Astrocyte (in vitro differentiated cells and primary cell): ENCODE measurements at regions not wholly inside any gene's neighbourhood (a gene's known extent, or its start where the extent isn't known, plus 50 kb on each side); places are given as distances from the start of the nearest gene placed in this dataset.

ENCODE experiments used
- DNase-seq: peaks from one replicate; pipeline ENCODE4 v3.0.0-alpha.2; 2010; ENCODE audit warnings: low read depth
- FAIRE-seq: peaks from 2 replicates; lab custom pipeline; 2011; peaks lifted over from hg19 to GRCh38; lab: Jason Lieb, UNC
- H2AFZ ChIP-seq: 2 replicates; pipeline ENCODE4 v1.6.0; 2012; ENCODE audit warnings: low read depth, low read length, inconsistent platforms
- H3K27ac ChIP-seq: 2 replicates; pipeline ENCODE4 v1.5.1; 2011; ENCODE audit warnings: low read depth, low read length, inconsistent platforms
- H3K27me3 ChIP-seq: 2 replicates; pipeline ENCODE4 v1.6.0; 2011; ENCODE audit warnings: low read length, inconsistent platforms; ENCODE audit not compliant: insufficient read depth
- H3K36me3 ChIP-seq: 2 replicates; pipeline ENCODE4 v1.5.1; 2011; ENCODE audit warnings: low read length, inconsistent platforms; ENCODE audit not compliant: insufficient read depth
- H3K4me1 ChIP-seq: 2 replicates; pipeline ENCODE4 v1.5.1; 2011; ENCODE audit warnings: low read length, inconsistent platforms; ENCODE audit not compliant: insufficient read depth
- H3K4me2 ChIP-seq: 2 replicates; pipeline ENCODE4 v1.6.0; 2012; ENCODE audit warnings: low read length, inconsistent platforms
- H3K4me3 ChIP-seq: 2 replicates; pipeline ENCODE4 v1.5.1; 2011; ENCODE audit warnings: low read depth, mild to moderate bottlenecking, low read length, inconsistent platforms; ENCODE audit not compliant: insufficient read depth
- H3K79me2 ChIP-seq: 2 replicates; pipeline ENCODE4 v1.6.0; 2012; ENCODE audit warnings: mild to moderate bottlenecking, low read length, inconsistent platforms; ENCODE audit not compliant: insufficient read depth
- H3K9ac ChIP-seq: 2 replicates; pipeline ENCODE4 v1.6.0; 2012; ENCODE audit warnings: mild to moderate bottlenecking, low read length, inconsistent platforms
- H3K9me3 ChIP-seq: 2 replicates; pipeline ENCODE4 v1.5.1; 2012; ENCODE audit warnings: low read depth, mild to moderate bottlenecking, low read length, inconsistent platforms; ENCODE audit not compliant: insufficient read depth
- H4K20me1 ChIP-seq: 2 replicates; pipeline ENCODE4 v1.6.0; 2012; ENCODE audit warnings: low read length, inconsistent platforms; ENCODE audit not compliant: insufficient read depth
- H3K27ac Mint-ChIP-seq: one replicate; pipeline ENCODE4 v1.8.0; 2021; ENCODE audit warnings: mild to moderate bottlenecking, mixed read lengths; ENCODE audit not compliant: unreplicated experiment
- H3K27me3 Mint-ChIP-seq: one replicate; pipeline ENCODE4 v1.8.0; 2021; ENCODE audit warnings: low read depth, mixed read lengths; ENCODE audit not compliant: unreplicated experiment
- H3K36me3 Mint-ChIP-seq: one replicate; pipeline ENCODE4 v1.8.0; 2021; ENCODE audit warnings: low read depth, mixed read lengths; ENCODE audit not compliant: unreplicated experiment
- H3K4me1 Mint-ChIP-seq: one replicate; pipeline ENCODE4 v1.8.0; 2021; ENCODE audit warnings: low read depth, mixed read lengths; ENCODE audit not compliant: unreplicated experiment
- H3K4me3 Mint-ChIP-seq: one replicate; pipeline ENCODE4 v1.8.0; 2021; ENCODE audit warnings: mild to moderate bottlenecking, moderate library complexity, mixed read lengths; ENCODE audit not compliant: unreplicated experiment
- H3K9me3 Mint-ChIP-seq: one replicate; pipeline ENCODE4 v1.8.0; 2021; ENCODE audit warnings: mild to moderate bottlenecking, mixed read lengths; ENCODE audit not compliant: unreplicated experiment
- EZH2 ChIP-seq: IDR thresholded peaks from 2 replicates; pipeline ENCODE4 v1.6.1; 2012; ENCODE audit warnings: mild to moderate bottlenecking, low read length, inconsistent platforms; ENCODE audit not compliant: insufficient read depth
- TF ChIP-seq, protein P1 (sequence below): IDR thresholded peaks from 2 replicates; pipeline ENCODE4 v1.5.1; 2011; ENCODE audit warnings: low read depth, mild to moderate bottlenecking, inconsistent platforms, low read length, moderate library complexity; ENCODE audit not compliant: insufficient read depth

DNA sequence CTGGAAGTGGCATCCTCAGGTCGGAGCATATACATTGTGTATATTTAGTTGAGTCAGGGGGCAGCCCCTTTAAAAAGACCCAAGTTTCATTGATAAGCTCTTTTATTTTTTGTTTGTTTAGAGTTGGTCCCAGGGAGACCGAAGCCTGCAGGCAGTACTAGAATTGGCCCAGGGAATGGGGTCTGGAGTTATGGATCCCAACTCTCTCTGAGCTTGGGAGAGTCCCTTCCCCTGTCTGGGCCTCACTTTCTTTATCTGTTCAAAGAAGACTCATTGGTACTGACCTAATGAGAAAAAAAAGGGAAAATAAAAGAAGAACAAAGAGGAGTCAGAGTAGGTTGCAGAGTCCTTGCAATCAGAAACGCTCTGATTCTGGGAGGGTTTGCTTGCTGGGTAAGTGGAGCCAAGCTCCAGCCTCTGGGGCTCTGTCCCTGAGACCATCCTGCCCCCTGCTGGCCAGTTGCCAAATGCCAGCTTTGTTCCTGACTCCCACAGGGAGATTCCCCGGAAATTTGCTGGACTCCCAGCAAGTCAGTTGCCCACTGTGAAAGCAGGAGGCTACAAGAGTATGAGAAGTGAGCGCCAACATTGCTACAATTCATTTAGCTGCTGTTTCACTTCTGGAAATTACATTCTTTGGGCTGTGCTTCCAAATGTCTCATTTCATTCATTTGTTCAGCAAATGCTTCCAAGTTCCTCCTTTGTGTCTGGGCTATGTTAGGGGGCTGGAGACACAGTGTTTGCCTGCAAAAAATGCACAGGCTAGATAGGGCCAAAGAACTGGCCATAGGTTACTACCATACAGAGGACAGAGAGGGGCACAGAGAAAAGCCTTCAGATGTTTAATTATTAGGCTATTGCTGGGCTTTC lies 156.2 kb downstream of the MELK start:
- Histone ChIP-seq H3K27ac (no peak overlapping the region), H4K20me1 (no peaks in the 10 kb centered on the region), H3K79me2 (no peaks in the 10 kb centered on the region), H3K27me3 (no peaks in the 10 kb centered on the region), H2AFZ (no peak overlapping the region), H3K4me2 (no peak overlapping the region), H3K9me3 (peaks cover 7% of the 10 kb centered on the region), H3K4me1 (no peaks in the 10 kb centered on the region), H3K36me3 (no peaks in the 10 kb centered on the region), H3K4me3 (no peak overlapping the region), H3K9ac (no peak overlapping the region)
- Mint-ChIP-seq H3K36me3 (no peaks in the 10 kb centered on the region), H3K27me3 (no peaks in the 10 kb centered on the region), H3K4me3 (no peak overlapping the region), H3K9me3 (peaks cover 4% of the 10 kb centered on the region), H3K4me1 (no peaks in the 10 kb centered on the region), H3K27ac (no peak overlapping the region)
- FAIRE-seq, result no peak
- TF ChIP-seq, protein P1, sequence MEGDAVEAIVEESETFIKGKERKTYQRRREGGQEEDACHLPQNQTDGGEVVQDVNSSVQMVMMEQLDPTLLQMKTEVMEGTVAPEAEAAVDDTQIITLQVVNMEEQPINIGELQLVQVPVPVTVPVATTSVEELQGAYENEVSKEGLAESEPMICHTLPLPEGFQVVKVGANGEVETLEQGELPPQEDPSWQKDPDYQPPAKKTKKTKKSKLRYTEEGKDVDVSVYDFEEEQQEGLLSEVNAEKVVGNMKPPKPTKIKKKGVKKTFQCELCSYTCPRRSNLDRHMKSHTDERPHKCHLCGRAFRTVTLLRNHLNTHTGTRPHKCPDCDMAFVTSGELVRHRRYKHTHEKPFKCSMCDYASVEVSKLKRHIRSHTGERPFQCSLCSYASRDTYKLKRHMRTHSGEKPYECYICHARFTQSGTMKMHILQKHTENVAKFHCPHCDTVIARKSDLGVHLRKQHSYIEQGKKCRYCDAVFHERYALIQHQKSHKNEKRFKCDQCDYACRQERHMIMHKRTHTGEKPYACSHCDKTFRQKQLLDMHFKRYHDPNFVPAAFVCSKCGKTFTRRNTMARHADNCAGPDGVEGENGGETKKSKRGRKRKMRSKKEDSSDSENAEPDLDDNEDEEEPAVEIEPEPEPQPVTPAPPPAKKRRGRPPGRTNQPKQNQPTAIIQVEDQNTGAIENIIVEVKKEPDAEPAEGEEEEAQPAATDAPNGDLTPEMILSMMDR, result peak; percentile 84
- no peak for TF ChIP-seq EZH2
- peak; percentile 32 for DNase-seq

DNA sequence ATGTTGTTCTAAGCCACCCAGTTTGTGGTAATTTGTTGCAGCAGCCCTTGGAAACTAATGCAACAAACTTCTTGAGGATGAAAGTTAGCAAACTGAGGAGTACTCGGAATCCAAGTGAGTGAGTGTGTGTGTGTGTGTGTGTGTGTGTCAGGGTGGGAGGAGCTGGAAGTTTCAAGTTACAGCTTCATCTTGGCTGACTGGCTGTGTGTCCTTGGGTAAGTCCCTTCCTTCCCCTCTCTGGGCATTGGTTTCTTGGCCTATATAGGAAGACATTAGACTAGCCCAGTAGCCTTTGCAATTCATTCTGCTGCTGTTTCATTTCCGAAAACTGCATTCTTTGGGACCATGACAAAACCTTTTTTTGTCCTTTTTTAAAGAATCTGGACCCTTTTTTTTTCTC lies 157.2 kb downstream of the MELK start:
- Mint-ChIP-seq H3K4me3 (no peak overlapping the region), H3K27me3 (no peaks in the 10 kb centered on the region), H3K9me3 (peaks cover 4% of the 10 kb centered on the region), H3K27ac (no peak overlapping the region), H3K36me3 (no peaks in the 10 kb centered on the region), H3K4me1 (no peaks in the 10 kb centered on the region)
- TF ChIP-seq, protein P1, result no peak
- TF ChIP-seq EZH2, result no peak
- FAIRE-seq, result no peak
- H3K27me3 ChIP-seq, result no peaks in the 10 kb centered on the region
- no peaks in the 10 kb centered on the region for H3K4me1 ChIP-seq
- H3K36me3 ChIP-seq, result no peaks in the 10 kb centered on the region
- no peak overlapping the region for H3K9ac ChIP-seq
- H3K4me2 ChIP-seq, result no peak overlapping the region
- H2AFZ ChIP-seq, result no peak overlapping the region
- H3K27ac ChIP-seq, result no peak overlapping the region
- peak; percentile 8 for DNase-seq
- H3K9me3 ChIP-seq, result no peaks in the 10 kb centered on the region
- H3K79me2 ChIP-seq, result no peaks in the 10 kb centered on the region
- no peaks in the 10 kb centered on the region for H4K20me1 ChIP-seq
- no peak overlapping the region for H3K4me3 ChIP-seq

DNA sequence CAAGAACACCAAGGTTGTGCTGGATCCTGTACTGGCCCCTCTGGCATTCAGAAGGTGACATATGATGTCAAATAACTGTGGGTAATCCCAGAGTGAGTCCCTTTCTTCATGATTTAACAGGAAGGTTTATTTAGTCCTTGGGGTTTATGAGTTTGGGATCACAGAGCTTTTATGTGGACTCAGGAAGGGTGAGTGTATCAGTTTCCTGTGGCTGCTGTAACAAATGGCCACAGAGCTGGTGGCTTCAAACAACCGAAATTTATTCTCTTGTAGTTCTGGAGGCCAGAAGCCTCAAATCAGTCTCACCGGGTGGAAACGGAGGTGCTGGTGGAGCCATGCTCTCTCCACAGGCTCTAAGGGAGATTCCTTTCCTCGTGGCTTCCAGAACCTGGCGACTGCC lies 157.7 kb downstream of the MELK start:
- H3K4me2 ChIP-seq, result no peak overlapping the region
- no peaks in the 10 kb centered on the region for H3K27me3 ChIP-seq
- H3K36me3 ChIP-seq, result no peaks in the 10 kb centered on the region
- H4K20me1 ChIP-seq, result no peaks in the 10 kb centered on the region
- FAIRE-seq, result no peak
- H3K4me3 ChIP-seq, result no peak overlapping the region
- H3K79me2 ChIP-seq, result no peaks in the 10 kb centered on the region
- H3K27ac Mint-ChIP-seq, result no peak overlapping the region
- no peak overlapping the region for H3K9ac ChIP-seq
- H3K36me3 Mint-ChIP-seq, result no peaks in the 10 kb centered on the region
- peaks cover 4% of the 10 kb centered on the region for H3K9me3 Mint-ChIP-seq
- no peak overlapping the region for H3K4me3 Mint-ChIP-seq
- no peak for DNase-seq
- TF ChIP-seq, protein P1, result no peak
- TF ChIP-seq EZH2, result no peak
- H3K4me1 ChIP-seq, result no peaks in the 10 kb centered on the region
- no peak overlapping the region for H3K27ac ChIP-seq
- no peaks in the 10 kb centered on the region for H3K9me3 ChIP-seq
- no peak overlapping the region for H2AFZ ChIP-seq
- no peaks in the 10 kb centered on the region for H3K4me1 Mint-ChIP-seq
- peaks cover 2% of the 10 kb centered on the region for H3K27me3 Mint-ChIP-seq
